Progenitor cell of endocrine pancreas (in vitro differentiated cells): ENCODE measurements at regions not wholly inside any gene's neighbourhood (a gene's known extent, or its start where the extent isn't known, plus 50 kb on each side); places are given as distances from the start of the nearest gene placed in this dataset.

Experiments
- DNase-seq: peaks from one replicate; pipeline ENCODE4 v3.0.0; 2021; ENCODE audit warnings: low spot score; ENCODE audit not compliant: unreplicated experiment
- H3K27ac Mint-ChIP-seq: 2 replicates; pipeline ENCODE4 v1.8.0; 2021; ENCODE audit warnings: mild to moderate bottlenecking, moderate library complexity, mixed read lengths
- H3K27me3 Mint-ChIP-seq: 2 replicates; pipeline ENCODE4 v1.8.0; 2021; ENCODE audit warnings: mixed read lengths
- H3K36me3 Mint-ChIP-seq: 2 replicates; pipeline ENCODE4 v1.8.0; 2022; ENCODE audit warnings: mixed read lengths; ENCODE audit not compliant: insufficient read depth
- H3K4me1 Mint-ChIP-seq: 2 replicates; pipeline ENCODE4 v1.8.0; 2021; ENCODE audit warnings: low read depth, mixed read lengths
- H3K4me3 Mint-ChIP-seq: 2 replicates; pipeline ENCODE4 v1.8.0; 2021; ENCODE audit warnings: low read depth, mild to moderate bottlenecking, moderate library complexity, mixed read lengths
- H3K9me3 Mint-ChIP-seq: 2 replicates; pipeline ENCODE4 v1.8.0; 2021; ENCODE audit warnings: low read depth, mixed read lengths
- CTCF ChIP-seq: fragments of 200-600 bp; sonication (generic); IDR thresholded peaks from one replicate; pipeline ENCODE4 v1.5.0; 2021; ENCODE audit warnings: antibody characterized with exemption, mild to moderate bottlenecking; ENCODE audit not compliant: unreplicated experiment

- H3K4me1 Mint-ChIP-seq, result no peaks in the 10 kb centered on the region
- H3K36me3 Mint-ChIP-seq, result no peaks in the 10 kb centered on the region
- no peaks in the 10 kb centered on the region for H3K9me3 Mint-ChIP-seq
- H3K27ac Mint-ChIP-seq, result no peak overlapping the region
- H3K27me3 Mint-ChIP-seq, result no peaks in the 10 kb centered on the region
- no peak for DNase-seq
- no peak for TF ChIP-seq CTCF
- H3K4me3 Mint-ChIP-seq, result no peak overlapping the region
These were observed 148.8 kb upstream of the ROPN1 start for GRCh38 chr3:124140746-124141145.

GRCh38 chr3:124142389-124142970, 150.6 kb upstream of the ROPN1 start:
- Mint-ChIP-seq H3K27me3 (no peaks in the 10 kb centered on the region), H3K4me1 (no peaks in the 10 kb centered on the region), H3K36me3 (no peaks in the 10 kb centered on the region), H3K4me3 (no peak overlapping the region), H3K9me3 (no peaks in the 10 kb centered on the region), H3K27ac (no peak overlapping the region)
- no peak for TF ChIP-seq CTCF
- no peak for DNase-seq

- no peak for DNase-seq
- no peak overlapping the region for H3K4me3 Mint-ChIP-seq
- H3K9me3 Mint-ChIP-seq, result no peaks in the 10 kb centered on the region
- no peaks in the 10 kb centered on the region for H3K36me3 Mint-ChIP-seq
- TF ChIP-seq CTCF, result no peak
- H3K27ac Mint-ChIP-seq, result no peak overlapping the region
- no peaks in the 10 kb centered on the region for H3K27me3 Mint-ChIP-seq
- H3K4me1 Mint-ChIP-seq, result no peaks in the 10 kb centered on the region
These were observed 151.1 kb upstream of the ROPN1 start for GRCh38 chr3:124143047-124143446.

GRCh38 chr3:124144035-124144814, 152.3 kb upstream of the ROPN1 start:
- H3K4me3 Mint-ChIP-seq, result no peak overlapping the region
- DNase-seq, result no peak
- H3K4me1 Mint-ChIP-seq, result peaks cover under 1% of the 10 kb centered on the region
- no peaks in the 10 kb centered on the region for H3K27me3 Mint-ChIP-seq
- H3K9me3 Mint-ChIP-seq, result no peaks in the 10 kb centered on the region
- no peak for TF ChIP-seq CTCF
- no peaks in the 10 kb centered on the region for H3K36me3 Mint-ChIP-seq
- no peak overlapping the region for H3K27ac Mint-ChIP-seq

- H3K4me3 Mint-ChIP-seq, result no peak overlapping the region
- H3K4me1 Mint-ChIP-seq, result peaks cover 11% of the 10 kb centered on the region
- H3K36me3 Mint-ChIP-seq, result no peaks in the 10 kb centered on the region
- no peak for DNase-seq
- no peaks in the 10 kb centered on the region for H3K9me3 Mint-ChIP-seq
- no peaks in the 10 kb centered on the region for H3K27me3 Mint-ChIP-seq
- no peak overlapping the region for H3K27ac Mint-ChIP-seq
- no peak for TF ChIP-seq CTCF
These were observed 155.5 kb upstream of the ROPN1 start for GRCh38 chr3:124147429-124147828.
